Left ventricle myocardium inferior (tissue), 1 donor: ENCODE measurements at regions not wholly inside any gene's neighbourhood (a gene's known extent, or its start where the extent isn't known, plus 50 kb on each side); places are given as distances from the start of the nearest gene placed in this dataset.

Source experiments
- DNase-seq: peaks from one replicate; pipeline ENCODE4 v3.0.0-alpha.2; 2020
- H3K27ac ChIP-seq: fragments of 200-600 bp; replicated peaks from 2 replicates; pipeline ENCODE4 v1.8.0; 2021
- H3K27me3 ChIP-seq: fragments of 200-600 bp; 2 replicates; pipeline ENCODE4 v1.8.0; 2021; ENCODE audit warnings: low read depth
- H3K36me3 ChIP-seq: fragments of 200-600 bp; 2 replicates; pipeline ENCODE4 v1.8.0; 2021
- H3K4me1 ChIP-seq: fragments of 200-600 bp; 2 replicates; pipeline ENCODE4 v1.8.0; 2021
- H3K4me3 ChIP-seq: fragments of 200-600 bp; 2 replicates; pipeline ENCODE4 v1.8.0; 2021; ENCODE audit warnings: mild to moderate bottlenecking, moderate library complexity
- H3K9me3 ChIP-seq: fragments of 200-600 bp; replicated peaks from 2 replicates; pipeline ENCODE4 v1.8.0; 2021
- intact Hi-C: fragments of 100-400 bp; cut with micrococcal nuclease; formaldehyde crosslinking; loops from one replicate; pipeline ENCODE4 v1.11.0; 2022
- TF ChIP-seq, protein P1 (sequence below): fragments of 200-600 bp; IDR thresholded peaks from 2 replicates; pipeline ENCODE4 v1.8.0; 2021; ENCODE audit warnings: antibody characterized with exemption, mild to moderate bottlenecking, borderline replicate concordance
- donor health status: DM: no; HTN: yes; CAD: no; lungs with severe emphysema.

DNA sequence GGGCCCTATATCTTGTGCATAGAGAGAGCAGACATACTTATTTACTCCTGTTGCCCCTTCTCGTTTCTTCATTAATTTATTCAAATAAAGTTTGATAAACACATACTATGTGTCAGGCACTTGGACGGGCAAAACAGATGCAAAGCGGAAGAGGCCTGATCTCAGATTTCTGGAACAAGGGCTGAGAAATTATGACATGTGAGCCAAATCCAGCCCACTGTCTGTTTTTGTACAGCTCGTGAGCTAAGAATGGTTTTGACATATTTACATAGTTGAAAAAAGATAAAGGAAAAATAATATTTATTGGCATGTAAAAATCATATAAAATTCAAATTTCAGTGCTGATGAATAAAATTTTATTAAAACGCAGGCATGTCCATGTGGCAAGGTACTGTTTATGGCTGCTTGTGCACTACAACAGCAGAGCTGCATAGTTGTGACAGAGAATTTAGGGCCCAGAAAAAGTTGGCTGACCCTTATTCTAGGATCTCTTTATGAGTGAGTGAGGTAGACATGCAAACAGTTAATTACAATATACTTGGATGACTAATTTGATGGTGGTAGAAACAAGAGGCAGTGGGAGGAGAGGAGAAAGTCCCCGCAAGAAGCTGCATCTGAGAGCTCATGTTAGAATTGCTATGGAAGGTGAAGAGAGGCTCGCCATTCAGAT lies 68.1 kb upstream of the ITPRID1 start:
- H3K27ac ChIP-seq = no peak overlapping the region
- DNase-seq = no peak
- no peak overlapping the region for H3K4me3 ChIP-seq
- no peaks in the 10 kb centered on the region for H3K9me3 ChIP-seq
- H3K4me1 ChIP-seq = no peaks in the 10 kb centered on the region
- intact Hi-C loops = loop anchor here (10.0 kb wide), 1 partner anchor 289 kb away; no protein-coding TSS in a partner anchor
- H3K27me3 ChIP-seq = peaks cover 57% of the 10 kb centered on the region
- no peaks in the 10 kb centered on the region for H3K36me3 ChIP-seq
- TF ChIP-seq, protein P1, sequence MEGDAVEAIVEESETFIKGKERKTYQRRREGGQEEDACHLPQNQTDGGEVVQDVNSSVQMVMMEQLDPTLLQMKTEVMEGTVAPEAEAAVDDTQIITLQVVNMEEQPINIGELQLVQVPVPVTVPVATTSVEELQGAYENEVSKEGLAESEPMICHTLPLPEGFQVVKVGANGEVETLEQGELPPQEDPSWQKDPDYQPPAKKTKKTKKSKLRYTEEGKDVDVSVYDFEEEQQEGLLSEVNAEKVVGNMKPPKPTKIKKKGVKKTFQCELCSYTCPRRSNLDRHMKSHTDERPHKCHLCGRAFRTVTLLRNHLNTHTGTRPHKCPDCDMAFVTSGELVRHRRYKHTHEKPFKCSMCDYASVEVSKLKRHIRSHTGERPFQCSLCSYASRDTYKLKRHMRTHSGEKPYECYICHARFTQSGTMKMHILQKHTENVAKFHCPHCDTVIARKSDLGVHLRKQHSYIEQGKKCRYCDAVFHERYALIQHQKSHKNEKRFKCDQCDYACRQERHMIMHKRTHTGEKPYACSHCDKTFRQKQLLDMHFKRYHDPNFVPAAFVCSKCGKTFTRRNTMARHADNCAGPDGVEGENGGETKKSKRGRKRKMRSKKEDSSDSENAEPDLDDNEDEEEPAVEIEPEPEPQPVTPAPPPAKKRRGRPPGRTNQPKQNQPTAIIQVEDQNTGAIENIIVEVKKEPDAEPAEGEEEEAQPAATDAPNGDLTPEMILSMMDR = no peak

- H3K27me3 ChIP-seq = peaks cover 62% of the 10 kb centered on the region
- TF ChIP-seq, protein P1 = no peak
- no peaks in the 10 kb centered on the region for H3K4me1 ChIP-seq
- no peaks in the 10 kb centered on the region for H3K9me3 ChIP-seq
- no peaks in the 10 kb centered on the region for H3K36me3 ChIP-seq
- intact Hi-C loops = loop anchor here (10.0 kb wide), 1 partner anchor 286 kb away; no protein-coding TSS in a partner anchor
- DNase-seq = no peak
- no peak overlapping the region for H3K27ac ChIP-seq
- H3K4me3 ChIP-seq = no peak overlapping the region
Measured at GRCh38 chr7:31448649-31449048, 65.2 kb upstream of the ITPRID1 start.

- intact Hi-C loops = no loop called here
- Histone ChIP-seq H3K36me3 (no peaks in the 10 kb centered on the region), H3K9me3 (no peaks in the 10 kb centered on the region), H3K4me3 (no peak overlapping the region), H3K4me1 (no peaks in the 10 kb centered on the region), H3K27me3 (peaks cover 65% of the 10 kb centered on the region), H3K27ac (no peak overlapping the region)
- no peak for DNase-seq
- TF ChIP-seq, protein P1 = no peak
Measured at GRCh38 chr7:31455844-31456243, 58.0 kb upstream of the ITPRID1 start.

GRCh38 chr7:31456646-31457368 lies 57.1 kb upstream of the ITPRID1 start:
- H3K27ac ChIP-seq = no peak overlapping the region
- H3K36me3 ChIP-seq = no peaks in the 10 kb centered on the region
- H3K4me1 ChIP-seq = no peaks in the 10 kb centered on the region
- intact Hi-C loops = no loop called here
- H3K4me3 ChIP-seq = no peak overlapping the region
- peaks cover 57% of the 10 kb centered on the region for H3K27me3 ChIP-seq
- TF ChIP-seq, protein P1 = no peak
- H3K9me3 ChIP-seq = no peaks in the 10 kb centered on the region
- no peak for DNase-seq

GRCh38 chr7:31457551-31457950 lies 56.3 kb upstream of the ITPRID1 start:
- intact Hi-C loops = no loop called here
- Histone ChIP-seq H3K27me3 (peaks cover 53% of the 10 kb centered on the region), H3K4me3 (no peak overlapping the region), H3K9me3 (no peaks in the 10 kb centered on the region), H3K4me1 (no peaks in the 10 kb centered on the region), H3K36me3 (no peaks in the 10 kb centered on the region), H3K27ac (no peak overlapping the region)
- TF ChIP-seq, protein P1 = no peak
- no peak for DNase-seq
